GM18867 (cell line): ENCODE measurements at regions not wholly inside any gene's neighbourhood (a gene's known extent, or its start where the extent isn't known, plus 50 kb on each side); places are given as distances from the start of the nearest gene placed in this dataset.

Experiments used
- ATAC-seq: cut with Tn5 transposase; IDR thresholded peaks from one replicate; pipeline ENCODE4 v1.9.1; 2021; ENCODE audit warnings: mild to moderate bottlenecking, moderate library complexity; ENCODE audit not compliant: unreplicated experiment

- ATAC-seq: no peak
Observed at GRCh38 chr1:229817936-229818335, 191.9 kb downstream of the URB2 start.

DNA sequence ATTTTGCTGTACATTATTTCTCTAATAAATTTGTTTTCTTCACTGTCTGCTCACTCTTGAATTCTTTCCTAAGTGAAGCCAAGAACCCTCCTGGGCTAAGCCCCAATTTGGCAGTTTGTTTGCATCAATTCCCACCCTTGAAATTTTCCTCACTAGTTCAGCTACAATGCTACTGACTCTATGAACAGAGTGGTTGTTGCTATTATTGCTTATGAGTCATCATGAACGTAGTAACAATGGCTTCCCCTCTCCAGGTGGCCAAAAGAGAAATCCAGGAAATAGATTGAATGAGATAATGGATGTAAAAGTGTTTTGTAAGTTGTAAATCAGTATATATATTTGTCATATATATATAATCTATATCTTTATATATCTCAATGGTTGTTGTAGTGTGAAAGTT, 193.0 kb downstream of the URB2 start:
- ATAC-seq: no peak

- ATAC-seq: no peak
Observed at GRCh38 chr1:229822026-229822425, 196.0 kb downstream of the URB2 start.

GRCh38 chr1:229825042-229825441, 199.0 kb downstream of the URB2 start:
- no peak for ATAC-seq

GRCh38 chr1:229828461-229828860, 202.4 kb downstream of the URB2 start:
- ATAC-seq: no peak

- ATAC-seq: no peak
Observed at GRCh38 chr1:229832695-229833094, 206.6 kb downstream of the URB2 start.

DNA sequence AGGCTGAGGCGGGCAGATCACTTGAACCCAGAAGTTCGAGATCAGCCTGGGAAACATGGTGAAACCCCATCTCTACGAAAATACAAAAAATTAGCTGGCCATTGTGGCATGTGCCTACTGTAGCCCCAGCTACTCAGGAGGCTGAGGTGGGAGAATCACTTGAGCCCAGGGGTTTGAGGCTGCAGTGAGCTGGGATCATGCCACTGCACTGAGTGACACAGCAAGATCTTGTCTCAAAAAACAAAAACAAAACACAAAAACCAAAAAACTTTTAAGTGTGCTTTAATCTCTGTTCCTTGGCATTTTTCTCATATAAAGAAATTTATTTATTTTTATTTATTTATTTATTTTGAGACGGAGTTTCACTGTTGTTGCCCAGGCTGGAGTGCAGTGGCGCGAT, 208.2 kb downstream of the URB2 start:
- no peak for ATAC-seq

GRCh38 chr1:229835226-229835625, 209.2 kb downstream of the URB2 start:
- ATAC-seq: no peak

DNA sequence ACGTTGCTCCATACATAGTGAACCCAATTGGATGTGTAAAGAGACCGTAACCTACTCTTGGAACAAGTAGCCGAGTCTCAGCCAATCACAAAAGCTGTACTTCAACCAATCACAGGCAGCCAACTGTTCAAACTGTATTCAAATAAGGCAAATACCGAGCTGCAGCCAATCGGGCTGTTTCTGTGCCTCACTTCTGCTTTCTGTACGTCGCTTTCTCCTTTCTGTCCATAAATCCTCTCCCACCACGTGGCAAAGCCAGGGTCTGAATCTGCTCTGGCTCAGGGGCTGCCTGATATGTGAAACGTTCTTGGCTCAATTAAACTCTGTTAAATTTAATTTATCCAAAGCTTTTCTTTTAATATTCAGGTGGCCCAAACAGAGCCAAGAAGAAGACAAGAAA, 210.3 kb downstream of the URB2 start:
- no peak for ATAC-seq

DNA sequence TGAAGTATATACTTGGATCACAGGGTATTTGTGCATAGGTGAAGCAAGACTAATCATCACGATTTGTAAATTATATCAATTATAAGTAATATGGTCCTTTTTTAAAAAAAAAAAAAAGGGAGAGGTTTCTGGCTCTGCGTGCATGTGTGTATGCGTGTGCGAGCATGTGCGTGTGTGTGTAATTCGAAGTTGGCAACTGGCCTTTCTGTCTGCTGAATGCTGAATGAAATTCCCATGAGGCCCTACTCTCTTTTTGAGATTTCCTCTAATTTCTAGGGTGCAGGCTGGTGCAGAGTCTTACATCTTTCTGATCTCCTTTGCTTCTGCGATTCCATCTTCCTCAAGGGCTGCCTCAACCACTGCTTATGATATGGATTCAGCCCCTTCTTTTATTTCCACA, 212.2 kb downstream of the URB2 start:
- no peak for ATAC-seq

- no peak for ATAC-seq
Observed at GRCh38 chr1:229839800-229840199, 213.8 kb downstream of the URB2 start.

DNA sequence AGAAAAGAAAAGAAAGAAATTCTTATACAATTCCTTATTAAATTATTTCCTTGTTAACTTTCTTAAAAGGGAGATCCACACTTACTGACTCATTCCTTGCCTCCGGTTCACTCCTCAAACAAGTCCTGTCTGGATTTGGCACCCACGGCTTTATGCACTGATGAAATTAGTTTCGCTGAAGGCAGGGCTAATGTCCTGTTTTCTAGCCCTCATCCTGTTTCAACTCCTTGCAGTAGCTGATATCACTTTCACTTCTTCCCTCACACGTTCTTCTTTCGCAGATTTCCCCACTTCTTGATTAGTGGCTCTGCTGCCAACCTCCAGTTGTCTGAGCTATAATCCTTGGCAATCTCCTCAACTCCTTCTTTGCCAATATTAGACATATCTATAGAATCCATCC, 215.2 kb downstream of the URB2 start:
- no peak for ATAC-seq

DNA sequence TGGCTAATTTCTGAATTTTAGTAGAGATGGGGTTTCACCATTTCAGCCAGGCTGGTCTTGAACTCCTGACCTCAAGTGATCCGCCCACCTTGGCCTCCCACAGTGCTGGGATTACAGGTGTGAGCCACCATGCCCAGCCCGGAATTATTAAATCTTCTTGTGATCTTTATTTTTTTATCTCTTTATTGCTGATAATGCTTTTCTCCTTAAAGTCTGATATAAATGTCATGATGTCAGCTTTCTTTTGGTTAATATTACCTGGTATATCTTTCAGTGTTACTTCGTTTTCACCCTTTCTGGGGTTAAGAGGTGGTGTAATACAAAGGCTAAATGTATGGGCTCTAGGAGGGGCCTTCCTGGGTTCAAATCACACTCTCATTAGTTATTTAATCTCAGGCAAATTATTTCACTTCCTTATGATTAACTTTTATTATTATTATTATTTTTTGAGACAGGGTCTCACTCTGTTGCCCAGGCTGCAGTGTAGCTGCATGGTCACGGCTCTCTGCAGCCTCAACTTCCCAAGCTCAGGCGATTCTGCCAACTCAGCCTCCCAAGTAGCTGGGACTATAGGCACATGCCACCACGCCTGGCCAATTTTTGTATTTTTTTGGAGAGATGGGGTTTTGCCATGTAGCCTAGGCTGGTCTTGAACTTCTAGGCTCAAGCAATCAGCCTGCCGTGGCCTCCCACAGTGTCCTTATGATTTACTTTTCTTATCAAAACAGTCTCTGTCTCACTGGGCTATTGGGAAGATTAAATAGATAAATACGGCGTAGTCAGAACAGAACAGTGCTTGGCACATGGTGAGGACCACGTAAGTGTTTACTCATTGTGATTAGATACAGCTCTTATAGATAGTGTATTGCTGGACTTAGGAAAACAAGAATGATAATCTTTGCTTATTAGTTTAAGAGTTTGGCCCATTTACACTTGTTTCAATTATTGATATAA, 216.5 kb downstream of the URB2 start:
- ATAC-seq: no peak

GRCh38 chr1:229843627-229844238, 217.7 kb downstream of the URB2 start:
- ATAC-seq: no peak

DNA sequence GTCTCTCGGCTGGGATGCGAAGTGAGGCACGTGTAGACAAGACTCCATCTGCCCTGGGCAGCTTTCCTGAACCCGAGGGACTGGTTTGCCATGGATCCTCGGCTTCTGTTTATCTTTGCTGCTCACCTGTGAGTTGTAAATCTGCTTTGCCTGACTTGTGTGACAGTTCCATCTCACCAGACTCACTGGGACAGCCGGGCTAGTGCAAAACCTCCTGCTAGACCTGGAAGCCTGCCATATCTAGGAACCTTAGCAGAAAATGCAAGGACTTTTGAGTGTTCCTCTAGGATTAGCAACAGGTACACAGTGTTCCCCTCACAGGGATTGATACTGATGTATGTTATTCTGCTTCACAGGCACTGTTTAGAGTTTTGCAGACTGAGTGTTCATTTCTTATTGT, 218.6 kb downstream of the URB2 start:
- no peak for ATAC-seq

DNA sequence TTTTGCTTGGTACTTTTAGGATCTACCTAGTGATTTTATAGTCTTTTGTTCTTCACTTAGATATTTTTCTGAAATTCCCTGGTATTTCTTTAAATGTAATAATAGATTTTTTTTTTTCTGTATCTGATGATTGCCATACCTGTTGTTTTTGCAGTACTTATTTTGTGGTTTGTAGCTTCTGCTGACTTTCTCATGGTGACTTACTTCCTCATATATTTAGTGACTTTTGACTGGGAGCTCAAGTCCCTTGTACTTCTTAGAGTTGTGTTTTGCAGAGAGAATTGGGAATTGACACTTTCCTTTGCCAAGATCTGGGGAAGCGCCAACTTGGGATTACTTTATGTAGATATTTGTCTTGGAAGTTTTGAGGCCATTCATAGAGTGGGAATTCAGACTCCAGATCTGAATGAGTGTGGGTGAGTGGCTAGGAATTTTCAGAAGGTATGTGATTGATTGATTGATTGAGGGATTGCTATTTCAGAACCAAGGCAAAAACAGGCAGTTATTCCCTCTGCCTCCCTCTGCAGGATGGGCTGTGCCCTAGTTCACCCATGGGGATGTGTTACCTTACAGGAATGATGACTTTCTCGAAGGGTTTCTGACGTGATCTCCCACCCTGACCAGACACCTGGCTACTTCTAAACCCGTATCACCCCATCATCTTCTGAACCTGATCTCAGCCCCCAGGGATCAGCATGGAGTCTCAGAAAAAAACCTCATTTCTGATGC, 219.5 kb downstream of the URB2 start:
- no peak for ATAC-seq

DNA sequence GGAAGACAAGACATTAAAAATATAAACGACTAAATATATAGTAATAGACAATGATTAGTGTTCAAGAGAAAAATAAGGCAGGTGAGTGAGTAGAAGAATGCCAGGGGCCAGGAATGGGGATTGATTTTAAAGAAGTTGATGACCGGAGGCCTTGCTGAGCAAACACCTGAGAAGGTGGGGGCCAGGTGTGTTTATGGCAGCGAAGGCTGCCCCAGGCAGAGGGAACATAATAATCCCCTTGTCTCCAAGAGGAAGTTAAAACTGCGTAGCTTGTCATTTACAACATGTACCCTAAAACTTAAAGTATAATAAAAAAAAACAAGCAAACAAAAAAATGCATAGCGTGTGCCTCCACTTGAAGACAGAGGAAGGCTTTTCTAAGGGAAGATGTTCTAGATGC, 220.3 kb downstream of the URB2 start:
- no peak for ATAC-seq

DNA sequence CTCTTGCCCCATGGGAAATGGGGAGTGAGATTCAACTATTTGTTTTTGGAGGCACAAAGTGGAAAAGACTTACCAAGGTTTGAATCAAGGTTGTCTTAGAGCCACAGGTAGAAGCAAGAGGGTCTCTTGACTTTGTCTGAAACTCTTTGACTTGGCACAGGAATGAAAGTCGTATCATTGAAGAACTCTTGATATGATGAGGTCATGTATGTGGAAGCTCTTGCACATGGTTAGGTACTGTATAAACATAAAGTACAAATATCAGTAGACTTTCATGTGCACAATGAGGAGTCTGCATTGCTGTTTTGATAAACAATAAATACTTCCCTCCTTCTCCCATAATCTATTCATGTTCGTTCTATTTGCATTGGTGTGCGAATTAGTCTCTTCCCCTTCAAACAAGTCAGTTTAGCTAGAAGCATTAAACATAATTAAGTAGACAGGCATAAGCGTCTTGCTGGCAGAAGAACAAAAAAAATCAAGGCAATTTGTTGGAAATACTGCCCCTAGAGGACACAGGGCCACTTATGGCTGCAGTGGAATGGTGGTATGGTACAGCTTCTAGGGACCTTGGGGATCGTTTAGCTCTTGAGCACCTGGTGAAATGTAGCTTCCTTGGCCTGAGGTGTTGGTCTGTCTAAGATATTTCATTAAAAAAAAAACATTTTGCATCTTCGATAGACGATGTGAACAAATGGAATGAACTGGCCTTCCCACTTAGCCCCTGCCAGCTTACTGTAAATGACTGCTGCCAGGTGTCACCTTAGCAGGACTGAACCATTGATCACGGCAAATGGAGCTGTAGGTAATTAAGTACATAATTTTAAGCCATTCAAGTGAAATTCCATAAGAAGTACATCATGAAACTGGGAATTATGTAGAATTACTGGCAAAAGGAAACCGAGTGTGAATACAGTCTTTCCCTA, 218.0 kb upstream of the GALNT2 start:
- no peak for ATAC-seq

- ATAC-seq: no peak
Observed at GRCh38 chr1:229851511-229851910, 215.5 kb upstream of the GALNT2 start.

DNA sequence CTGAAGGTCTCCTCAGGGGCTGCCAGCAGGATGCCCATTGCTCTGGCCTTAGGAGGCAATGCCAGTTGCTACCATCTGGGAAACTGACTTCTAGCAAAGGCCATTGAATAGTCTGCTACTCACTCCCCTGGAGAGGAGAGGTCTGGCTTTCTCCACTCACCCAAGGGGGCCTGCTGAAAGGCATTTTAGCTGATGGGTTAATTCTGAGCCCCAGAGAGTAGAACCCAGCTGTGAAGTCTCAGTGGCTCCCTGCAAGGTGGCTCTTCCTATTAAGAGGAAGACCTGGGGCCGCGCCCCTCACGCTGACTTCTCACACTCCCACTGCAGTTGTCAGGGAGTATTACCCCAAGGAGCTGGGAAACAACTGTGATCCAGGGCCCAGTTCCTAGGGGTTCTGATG, 213.3 kb upstream of the GALNT2 start:
- ATAC-seq: no peak

DNA sequence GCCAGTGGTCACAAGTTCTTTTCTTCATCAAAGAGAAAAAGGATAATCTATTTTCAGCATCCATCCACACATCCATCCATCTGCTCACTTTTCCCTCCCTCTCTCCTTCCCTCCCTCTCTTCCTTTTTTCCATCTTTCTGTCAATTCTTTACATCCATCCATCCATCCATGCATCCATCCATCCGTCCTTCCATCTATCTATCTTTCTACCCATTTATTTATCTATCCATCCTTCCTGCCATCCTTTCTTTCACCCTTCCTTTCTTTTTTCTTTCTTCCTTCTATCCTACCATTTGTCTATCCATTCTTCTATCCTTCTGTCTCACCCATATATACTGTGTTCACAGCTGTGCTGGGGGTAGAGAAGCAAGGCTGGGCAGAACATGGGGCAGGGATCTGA, 212.4 kb upstream of the GALNT2 start:
- no peak for ATAC-seq
